Mesendoderm (in vitro differentiated cells): ENCODE measurements at regions not wholly inside any gene's neighbourhood (a gene's known extent, or its start where the extent isn't known, plus 50 kb on each side); places are given as distances from the start of the nearest gene placed in this dataset.

Experiments
- DNase-seq: peaks from one replicate; pipeline ENCODE4 v3.0.0; 2013
- H2AK5ac ChIP-seq: 2 replicates; pipeline ENCODE4 v1.6.1; 2013; ENCODE audit warnings: low read length, inconsistent platforms
- H2BK120ac ChIP-seq: 2 replicates; pipeline ENCODE4 v1.6.1; 2013; ENCODE audit warnings: low read depth, mild to moderate bottlenecking, low read length, moderate library complexity, mixed read lengths
- H2BK15ac ChIP-seq: replicated peaks from 2 replicates; pipeline ENCODE4 v1.6.1; 2013; ENCODE audit warnings: low read depth, mild to moderate bottlenecking, moderate library complexity
- H2BK5ac ChIP-seq: 2 replicates; pipeline ENCODE4 v1.6.1; 2013; ENCODE audit warnings: low read length, inconsistent platforms
- H3K18ac ChIP-seq: 2 replicates; pipeline ENCODE4 v1.6.1; 2013; ENCODE audit warnings: mild to moderate bottlenecking, low read length, mixed read lengths
- H3K23ac ChIP-seq: one replicate; pipeline ENCODE4 v1.6.1; 2013; ENCODE audit warnings: low read length
- H3K27ac ChIP-seq: 2 replicates; pipeline ENCODE4 v1.5.1; 2013; ENCODE audit warnings: low read depth, mild to moderate bottlenecking, inconsistent platforms, low read length, moderate library complexity
- H3K27me3 ChIP-seq: 2 replicates; pipeline ENCODE4 v1.6.1; 2013; ENCODE audit warnings: low read length, control low read depth, mild to moderate bottlenecking, inconsistent platforms; ENCODE audit not compliant: insufficient read depth, poor library complexity
- H3K36me3 ChIP-seq: 2 replicates; pipeline ENCODE4 v1.6.1; 2013; ENCODE audit warnings: low read length, inconsistent platforms; ENCODE audit not compliant: control insufficient read depth, insufficient read depth
- H3K4ac ChIP-seq: one replicate; pipeline ENCODE4 v1.6.1; 2013; ENCODE audit warnings: low read depth, mild to moderate bottlenecking, low read length, moderate library complexity
- H3K4me1 ChIP-seq: 2 replicates; pipeline ENCODE4 v1.6.1; 2013; ENCODE audit warnings: low read depth, low read length, inconsistent platforms; ENCODE audit not compliant: control insufficient read depth
- H3K4me2 ChIP-seq: 2 replicates; pipeline ENCODE4 v1.6.1; 2013; ENCODE audit warnings: low read length
- H3K4me3 ChIP-seq: 2 replicates; pipeline ENCODE4 v1.5.1; 2013; ENCODE audit warnings: mild to moderate bottlenecking, low read length
- H3K56ac ChIP-seq: one replicate; pipeline ENCODE4 v1.6.1; 2013; ENCODE audit warnings: low read length
- H3K79me1 ChIP-seq: 2 replicates; pipeline ENCODE4 v1.6.1; 2013; ENCODE audit warnings: low read length, inconsistent platforms
- H3K79me2 ChIP-seq: 2 replicates; pipeline ENCODE4 v1.6.1; 2013; ENCODE audit warnings: mild to moderate bottlenecking, low read length; ENCODE audit not compliant: control insufficient read depth, insufficient read depth
- H3K9ac ChIP-seq: 2 replicates; pipeline ENCODE4 v1.6.1; 2013; ENCODE audit warnings: low read length, inconsistent platforms
- H4K5ac ChIP-seq: one replicate; pipeline ENCODE4 v1.6.1; 2013; ENCODE audit warnings: low read length
- H4K8ac ChIP-seq: one replicate; pipeline ENCODE4 v1.6.1; 2013; ENCODE audit warnings: low read depth, mild to moderate bottlenecking, control low read depth, low read length, moderate library complexity
- WGBS: extraction: QIAGEN DNeasy Blood & Tissue Kit; methylation state at CpG from one replicate; pipeline ENCODE4 v1.1.7; 2013; ENCODE audit warnings: low lambda C conversion rate, missing lambda C conversion rate; ENCODE audit not compliant: insufficient coverage; ENCODE audit errors: extremely low coverage; 5-methylcytosine and 5-hydroxymethylcytosine counted together

GRCh38 chr10:129107525-129107924 is 359.5 kb upstream of the MGMT start:
- Histone ChIP-seq H3K4me3 (no peak overlapping the region), H3K4ac (no peak overlapping the region), H3K4me2 (no peak overlapping the region), H2BK5ac (no peak overlapping the region), H3K27me3 (no peaks in the 10 kb centered on the region), H3K56ac (no peak overlapping the region), H3K79me1 (no peaks in the 10 kb centered on the region), H2BK120ac (no peak overlapping the region), H3K9ac (no peak overlapping the region), H3K79me2 (no peaks in the 10 kb centered on the region), H3K4me1 (no peaks in the 10 kb centered on the region), H3K18ac (no peak overlapping the region), H4K8ac (no peak overlapping the region), H3K36me3 (no peaks in the 10 kb centered on the region), H2BK15ac (no peak overlapping the region), H3K27ac (no peak overlapping the region), H4K5ac (no peak overlapping the region), H3K23ac (no peak overlapping the region), H2AK5ac (no peak overlapping the region)
- WGBS, result no CpG with 5 or more reads among the region's 3 CpGs
- no peak for DNase-seq

- Histone ChIP-seq H4K8ac (no peak overlapping the region), H3K9ac (no peak overlapping the region), H3K18ac (no peak overlapping the region), H3K56ac (no peak overlapping the region), H3K36me3 (no peaks in the 10 kb centered on the region), H3K79me2 (no peaks in the 10 kb centered on the region), H3K4ac (no peak overlapping the region), H3K4me2 (no peak overlapping the region), H3K79me1 (no peaks in the 10 kb centered on the region), H2BK5ac (no peak overlapping the region), H4K5ac (no peak overlapping the region), H3K27me3 (no peaks in the 10 kb centered on the region), H3K27ac (no peak overlapping the region), H3K4me3 (no peak overlapping the region), H3K23ac (no peak overlapping the region), H2BK15ac (no peak overlapping the region), H3K4me1 (no peaks in the 10 kb centered on the region), H2AK5ac (no peak overlapping the region), H2BK120ac (no peak overlapping the region)
- WGBS, result no CpG with 5 or more reads among the region's 6 CpGs
- no peak for DNase-seq
Observed at GRCh38 chr10:129108378-129108777, 358.7 kb upstream of the MGMT start.

DNA sequence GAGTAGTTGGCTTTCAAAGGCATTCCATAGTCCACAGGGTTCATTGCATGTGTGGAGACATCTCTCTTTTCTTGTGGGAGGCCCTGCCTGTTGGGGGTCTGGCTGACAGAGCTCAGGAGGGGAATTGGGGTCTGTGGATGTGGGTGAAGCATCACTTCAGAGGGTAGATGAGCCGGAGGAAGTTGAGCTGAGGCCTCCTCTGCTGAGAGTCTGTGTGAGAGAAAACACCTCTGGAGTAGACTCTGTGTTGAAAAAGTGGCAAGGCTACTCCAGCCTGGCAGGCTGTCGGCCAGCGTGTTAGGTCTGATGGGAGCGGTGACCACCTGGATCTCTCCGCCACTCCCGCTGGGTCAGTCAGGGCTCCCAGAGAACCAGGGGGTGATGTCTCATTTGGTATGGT is 358.0 kb upstream of the MGMT start:
- DNase-seq, result no peak
- no peak overlapping the region for H4K5ac ChIP-seq
- H3K9ac ChIP-seq, result no peak overlapping the region

GRCh38 chr10:129110780-129111179 is 356.3 kb upstream of the MGMT start:
- Histone ChIP-seq H3K23ac (no peak overlapping the region), H3K4me3 (no peak overlapping the region), H2BK120ac (no peak overlapping the region), H3K27me3 (no peaks in the 10 kb centered on the region), H3K4me1 (no peaks in the 10 kb centered on the region), H2BK15ac (no peak overlapping the region), H3K79me2 (no peaks in the 10 kb centered on the region), H4K8ac (no peak overlapping the region), H3K56ac (no peak overlapping the region), H3K27ac (no peak overlapping the region), H3K4ac (no peak overlapping the region), H3K9ac (no peak overlapping the region), H2BK5ac (no peak overlapping the region), H3K36me3 (no peaks in the 10 kb centered on the region), H3K18ac (no peak overlapping the region), H4K5ac (no peak overlapping the region), H3K79me1 (no peaks in the 10 kb centered on the region), H2AK5ac (no peak overlapping the region), H3K4me2 (no peak overlapping the region)
- no peak for DNase-seq
- WGBS, result no CpG with 5 or more reads among the region's 10 CpGs

More for the DNA sequence above, 358.0 kb upstream of the MGMT start:
- Histone ChIP-seq H3K4me1 (no peaks in the 10 kb centered on the region), H2BK5ac (no peak overlapping the region), H3K27me3 (no peaks in the 10 kb centered on the region), H3K4me2 (no peak overlapping the region), H3K18ac (no peak overlapping the region), H2BK15ac (no peak overlapping the region), H3K23ac (no peak overlapping the region), H4K8ac (no peak overlapping the region), H3K56ac (no peak overlapping the region), H3K4me3 (no peak overlapping the region), H2AK5ac (no peak overlapping the region), H3K79me2 (no peaks in the 10 kb centered on the region), H3K27ac (no peak overlapping the region), H3K36me3 (no peaks in the 10 kb centered on the region), H3K4ac (no peak overlapping the region), H3K79me1 (no peaks in the 10 kb centered on the region), H2BK120ac (no peak overlapping the region)
- no CpG with 5 or more reads among the region's 6 CpGs for WGBS

DNA sequence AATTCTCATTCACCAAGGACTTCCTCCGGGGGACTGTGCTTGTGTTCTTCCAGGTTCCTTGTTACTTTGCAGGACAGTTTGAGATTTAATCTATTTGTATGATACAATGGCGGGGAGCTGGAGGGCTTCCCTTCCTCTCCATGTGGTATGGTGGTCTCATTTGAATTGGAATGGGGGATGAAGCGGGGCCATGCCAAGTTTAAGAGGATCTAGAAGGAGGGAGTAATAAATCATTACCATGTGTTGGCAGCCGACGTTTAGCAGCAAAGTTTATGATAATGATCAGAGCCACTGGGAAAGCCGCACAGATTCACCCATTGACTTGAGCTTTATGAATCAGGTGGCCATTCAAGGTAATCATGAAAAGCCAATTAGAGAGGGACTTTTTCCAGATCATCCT is 355.1 kb upstream of the MGMT start:
- Histone ChIP-seq H2BK120ac (no peak overlapping the region), H3K23ac (no peak overlapping the region), H3K4me3 (no peak overlapping the region), H3K36me3 (no peaks in the 10 kb centered on the region), H3K18ac (no peak overlapping the region), H3K4me1 (no peaks in the 10 kb centered on the region), H2BK5ac (no peak overlapping the region), H3K79me1 (no peaks in the 10 kb centered on the region), H3K9ac (no peak overlapping the region), H3K4ac (no peak overlapping the region), H4K8ac (no peak overlapping the region), H3K27ac (no peak overlapping the region), H3K4me2 (no peak overlapping the region), H2AK5ac (no peak overlapping the region), H3K27me3 (no peaks in the 10 kb centered on the region), H4K5ac (no peak overlapping the region), H2BK15ac (no peak overlapping the region), H3K79me2 (no peaks in the 10 kb centered on the region), H3K56ac (no peak overlapping the region)
- no peak for DNase-seq
- WGBS, result no CpG with 5 or more reads among the region's 6 CpGs

DNA sequence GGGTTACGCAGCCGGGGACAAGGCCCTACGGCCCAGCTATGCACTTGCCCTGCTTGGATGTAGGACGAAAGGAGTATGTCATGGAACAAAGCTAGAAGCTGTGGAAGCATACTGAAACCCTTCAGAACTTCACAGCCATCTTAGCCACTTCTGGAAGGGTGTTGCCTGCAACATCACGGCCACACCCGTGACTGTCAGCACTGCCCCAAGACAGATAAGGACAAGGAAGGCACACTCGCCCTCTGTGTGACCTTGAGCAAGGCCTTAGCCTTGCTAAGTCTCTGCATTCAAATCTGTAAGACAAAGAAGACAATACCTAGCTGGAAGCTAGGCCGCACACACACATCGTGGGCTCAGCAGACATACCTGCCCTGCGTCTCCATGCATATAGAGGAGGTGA is 352.5 kb upstream of the MGMT start:
- Histone ChIP-seq H4K5ac (no peak overlapping the region), H3K4me2 (no peak overlapping the region), H3K4ac (no peak overlapping the region), H3K56ac (no peak overlapping the region), H2AK5ac (no peak overlapping the region), H3K79me1 (no peaks in the 10 kb centered on the region), H3K27me3 (no peaks in the 10 kb centered on the region), H2BK120ac (no peak overlapping the region), H3K36me3 (no peaks in the 10 kb centered on the region), H3K79me2 (no peaks in the 10 kb centered on the region), H2BK5ac (no peak overlapping the region), H3K23ac (no peak overlapping the region), H4K8ac (no peak overlapping the region), H3K9ac (no peak overlapping the region), H2BK15ac (no peak overlapping the region), H3K4me3 (no peak overlapping the region), H3K4me1 (no peaks in the 10 kb centered on the region), H3K27ac (no peak overlapping the region), H3K18ac (no peak overlapping the region)
- no CpG with 5 or more reads among the region's 10 CpGs for WGBS
- DNase-seq, result no peak
